Sigmoid colon (tissue), 6 donors: ENCODE measurements at regions not wholly inside any gene's neighbourhood (a gene's known extent, or its start where the extent isn't known, plus 50 kb on each side); places are given as distances from the start of the nearest gene placed in this dataset.

Source experiments
- DNase-seq: peaks from one replicate; pipeline ENCODE4 v3.0.0-alpha.2; 2019
- H3K27ac ChIP-seq, 4 donors: fragments of 200-600 bp; sonication (generic); one replicate each; pipeline ENCODE4 v1.5.1; 2016 to 2019; ENCODE audit warnings: mild to moderate bottlenecking in 1 of 4
- H3K27me3 ChIP-seq, 3 donors: fragments of 200-600 bp; sonication (generic); one replicate each; pipeline ENCODE4 v1.5.1; 2019; ENCODE audit warnings: mild to moderate bottlenecking in 1 of 3
- H3K36me3 ChIP-seq, 4 donors: fragments of 200-600 bp; sonication (generic); one replicate each; pipeline ENCODE4 v1.5.1; 2016 to 2019
- H3K4me1 ChIP-seq, 4 donors: fragments of 200-600 bp; sonication (generic); one replicate each; pipeline ENCODE4 v1.5.1; 2017 to 2019
- H3K4me3 ChIP-seq, 4 donors: fragments of 200-600 bp; sonication (generic); one replicate each; pipeline ENCODE4 v1.5.1; 2017 to 2019; ENCODE audit warnings: mild to moderate bottlenecking in 2 of 4, moderate library complexity in 1 of 4
- H3K9me3 ChIP-seq, 4 donors: fragments of 200-600 bp in 3 of 4; sonication (generic) in 3 of 4; one replicate each; pipeline versions ENCODE4 v1.5.1 to v1.6.1; 2013 to 2019
- CTCF ChIP-seq, 4 experiments: fragments of 450-650 bp in 3 of 4; fragments of 200-600 bp in 1 of 4; IDR thresholded peaks; one replicate each; pipeline ENCODE4 v1.5.1; 2016 to 2019; ENCODE audit warnings: antibody characterized with exemption in 4 of 4, mild to moderate bottlenecking in 3 of 4, moderate library complexity in 2 of 4
- EP300 ChIP-seq, 4 donors: sonication (generic); formaldehyde crosslinking; IDR thresholded peaks; one replicate each; pipeline ENCODE4 v1.6.1; 2017; ENCODE audit warnings: antibody characterized with exemption in 4 of 4
- POLR2A ChIP-seq, 2 donors: fragments of 450-650 bp; IDR thresholded peaks; one replicate each; pipeline ENCODE4 v1.6.1; 2016; ENCODE audit warnings: antibody characterized with exemption in 2 of 2, mild to moderate bottlenecking in 2 of 2, moderate library complexity in 2 of 2
- POLR2AphosphoS5 ChIP-seq, 4 donors: sonication (generic); formaldehyde crosslinking; IDR thresholded peaks; one replicate each; pipeline ENCODE4 v1.6.1; 2017; ENCODE audit warnings: antibody characterized with exemption in 4 of 4
- WGBS, 2 donors: extraction: QIAGEN DNeasy Blood & Tissue Kit; methylation state at CpG; one replicate each; pipeline ENCODE4 v1.1.7; 2013; 5-methylcytosine and 5-hydroxymethylcytosine counted together
- intact Hi-C: fragments of 100-400 bp; cut with DNase I; formaldehyde crosslinking; loops from one replicate; pipeline ENCODE4 v1.15.1; 2023
- donor health status: healthy with polysubstance abuse.
- donor health status: healthy.

- intact Hi-C loops: no loop called here
- H3K4me3 ChIP-seq: no peak overlapping the region
- no peak overlapping the region for H3K27ac ChIP-seq
- TF ChIP-seq CTCF (IDR thresholded peaks at IDR 0.05): no peak
- DNase-seq: no peak
- H3K9me3 ChIP-seq: no peaks in the 10 kb centered on the region
- no peaks in the 10 kb centered on the region for H3K27me3 ChIP-seq
- H3K36me3 ChIP-seq: no peaks in the 10 kb centered on the region
- 38 to 57% methylated on average over 2 of the region's 2 CpGs for WGBS, 2 donors
- H3K4me1 ChIP-seq: no peaks in the 10 kb centered on the region
These were observed 516.8 kb upstream of the FAT3 start for GRCh38 chr11:91707652-91708482.

GRCh38 chr11:91703042-91703441 lies 521.6 kb upstream of the FAT3 start:
- Histone ChIP-seq H3K27me3 (no peaks in the 10 kb centered on the region), H3K36me3 (no peaks in the 10 kb centered on the region), H3K27ac (no peak overlapping the region), H3K4me1 (no peaks in the 10 kb centered on the region), H3K4me3 (no peak overlapping the region), H3K9me3 (no peaks in the 10 kb centered on the region)
- TF ChIP-seq EP300 (IDR thresholded peaks at IDR 0.05) (no peak), POLR2AphosphoS5 (IDR thresholded peaks at IDR 0.05) (no peak), CTCF (IDR thresholded peaks at IDR 0.05) (no peak), POLR2A (IDR thresholded peaks at IDR 0.05) (no peak)
- WGBS, 2 donors: 16 to 59% methylated on average over 1 of the region's 1 CpG
- no peak for DNase-seq
- intact Hi-C loops: no loop called here

- Histone ChIP-seq H3K36me3 (no peaks in the 10 kb centered on the region), H3K9me3 (no peaks in the 10 kb centered on the region), H3K4me3 (no peak overlapping the region), H3K27me3 (no peaks in the 10 kb centered on the region), H3K4me1 (no peaks in the 10 kb centered on the region), H3K27ac (no peak overlapping the region)
- DNase-seq: no peak
- TF ChIP-seq CTCF (IDR thresholded peaks at IDR 0.05): no peak
- TF ChIP-seq POLR2AphosphoS5 (IDR thresholded peaks at IDR 0.05): no peak
- TF ChIP-seq POLR2A (IDR thresholded peaks at IDR 0.05): no peak
- TF ChIP-seq EP300 (IDR thresholded peaks at IDR 0.05): no peak
- WGBS, 2 donors: 78 to 90% methylated on average over 2 of the region's 2 CpGs
- intact Hi-C loops: no loop called here
These were observed 523.8 kb upstream of the FAT3 start for GRCh38 chr11:91700854-91701253.

- intact Hi-C loops: no loop called here
- H3K4me3 ChIP-seq: no peak overlapping the region
- no peaks in the 10 kb centered on the region for H3K9me3 ChIP-seq
- no peaks in the 10 kb centered on the region for H3K27me3 ChIP-seq
- no peak for DNase-seq
- no peaks in the 10 kb centered on the region for H3K36me3 ChIP-seq
- no peak for TF ChIP-seq EP300 (IDR thresholded peaks at IDR 0.05)
- no peak for TF ChIP-seq CTCF (IDR thresholded peaks at IDR 0.05)
- TF ChIP-seq POLR2A (IDR thresholded peaks at IDR 0.05): no peak
- TF ChIP-seq POLR2AphosphoS5 (IDR thresholded peaks at IDR 0.05): no peak
- H3K27ac ChIP-seq: no peak overlapping the region
- 66 to 71% methylated on average over 2 of the region's 2 CpGs for WGBS, 2 donors
- H3K4me1 ChIP-seq: no peaks in the 10 kb centered on the region
These were observed 525.8 kb upstream of the FAT3 start for GRCh38 chr11:91698845-91699244.

- H3K4me3 ChIP-seq: no peak overlapping the region
- intact Hi-C loops: no loop called here
- H3K9me3 ChIP-seq: no peaks in the 10 kb centered on the region
- H3K36me3 ChIP-seq: no peaks in the 10 kb centered on the region
- 56 to 80% methylated on average over 1 of the region's 1 CpG for WGBS, 2 donors
- H3K27me3 ChIP-seq: no peaks in the 10 kb centered on the region
- TF ChIP-seq POLR2AphosphoS5 (IDR thresholded peaks at IDR 0.05) (no peak), CTCF (IDR thresholded peaks at IDR 0.05) (no peak)
- H3K4me1 ChIP-seq: no peaks in the 10 kb centered on the region
- no peak for DNase-seq
- H3K27ac ChIP-seq: no peak overlapping the region
These were observed 530.3 kb upstream of the FAT3 start for GRCh38 chr11:91694331-91694730.
